GM21515 (cell line): ENCODE measurements at regions not wholly inside any gene's neighbourhood (a gene's known extent, or its start where the extent isn't known, plus 50 kb on each side); places are given as distances from the start of the nearest gene placed in this dataset.
A peak's percentile ranks its signal among the peaks of the same experiment; 100 is the strongest.
"Not testable (repeated sequence)": the region's sequence is repeated elsewhere in the genome, so short reads cannot be mapped to it uniquely, and the experiment has no call there.

Experiments
- ATAC-seq: cut with Tn5 transposase; IDR thresholded peaks from one replicate; pipeline ENCODE4 v1.9.1; 2021; ENCODE audit not compliant: unreplicated experiment

GRCh38 chr6:150456466-150456865 lies 87.7 kb downstream of the IYD start:
- no peak for ATAC-seq

GRCh38 chr6:150456902-150457643 lies 88.3 kb downstream of the IYD start:
- no peak for ATAC-seq

GRCh38 chr6:150458579-150458978 lies 89.8 kb downstream of the IYD start:
- no peak for ATAC-seq

DNA sequence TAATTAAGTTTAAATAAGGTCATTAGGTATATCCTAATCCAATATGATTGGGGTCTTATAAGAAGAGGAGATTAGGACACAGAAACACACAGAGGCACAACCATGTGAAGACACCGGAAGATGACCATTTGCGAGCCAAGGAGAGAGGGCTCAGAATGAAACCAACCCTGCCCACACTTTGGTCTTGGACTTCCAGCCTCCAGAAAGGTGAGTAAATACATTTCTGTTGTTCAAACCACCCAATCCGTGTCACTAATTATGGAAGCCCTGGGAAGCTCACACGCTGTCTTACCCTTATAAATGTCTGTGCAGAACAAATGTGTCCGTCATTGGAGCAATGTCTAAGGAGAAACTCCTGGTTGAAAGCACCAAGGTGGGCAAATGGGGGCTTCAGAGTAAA lies 95.0 kb downstream of the IYD start:
- ATAC-seq = no peak

DNA sequence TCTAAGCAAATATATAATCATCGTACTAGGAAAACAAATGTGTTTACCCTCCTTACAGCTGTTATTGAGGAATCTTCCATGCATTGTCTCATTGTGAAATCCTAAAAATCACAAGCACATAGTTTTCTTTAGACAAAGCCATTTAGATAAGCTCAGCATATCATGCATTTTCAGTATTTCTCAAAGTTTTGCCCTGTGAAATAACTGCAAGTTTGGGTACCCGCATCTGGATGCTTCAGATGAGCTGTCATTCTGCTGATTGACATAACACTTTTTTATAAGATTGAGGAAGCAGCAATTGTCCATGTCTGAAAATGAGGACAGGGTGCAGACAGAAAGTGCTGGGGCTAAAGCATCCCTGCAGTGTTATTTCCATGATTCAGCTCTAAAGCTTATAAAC lies 96.2 kb downstream of the IYD start:
- ATAC-seq = no peak

DNA sequence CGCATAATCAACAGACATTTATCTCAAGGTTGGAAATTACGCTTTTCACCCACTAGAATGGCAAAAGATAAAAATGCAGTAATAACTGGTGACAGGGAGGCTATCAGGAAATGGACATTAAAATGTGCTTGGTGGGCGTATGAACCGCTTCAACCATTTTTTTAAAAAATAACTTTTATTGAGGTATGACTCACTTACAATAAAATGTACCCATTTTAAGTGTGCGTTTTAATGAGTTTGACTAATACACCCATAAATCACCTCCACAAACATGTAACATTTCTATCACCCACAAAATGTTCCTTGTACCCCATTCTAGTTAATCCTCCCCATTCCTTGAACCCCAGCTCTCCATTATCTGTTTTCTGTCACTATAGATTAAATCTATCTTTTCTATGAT lies 96.8 kb downstream of the IYD start:
- no peak for ATAC-seq

GRCh38 chr6:150466196-150466595 lies 97.4 kb downstream of the IYD start:
- no peak for ATAC-seq

DNA sequence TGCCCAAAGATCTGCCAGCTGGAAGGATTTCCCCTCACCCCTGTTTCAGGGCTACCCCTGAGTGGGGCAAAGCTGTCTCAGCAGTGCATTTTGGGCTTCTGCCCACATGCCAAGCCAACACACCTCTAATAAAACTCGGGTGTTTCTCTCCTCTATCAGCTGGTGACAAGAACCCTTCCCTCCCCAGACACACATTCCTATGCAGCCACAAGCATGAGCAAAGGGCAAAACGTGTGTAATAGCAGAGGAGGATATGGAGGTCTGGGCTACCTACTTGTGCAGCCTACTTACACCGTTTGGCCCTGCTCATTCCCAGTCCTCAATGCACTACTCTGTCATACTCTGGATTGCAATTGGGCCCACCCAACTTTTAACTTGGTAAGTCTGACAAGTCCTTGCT lies 101.3 kb downstream of the IYD start:
- no peak for ATAC-seq

GRCh38 chr6:150470960-150471665 lies 102.3 kb downstream of the IYD start:
- no peak for ATAC-seq

DNA sequence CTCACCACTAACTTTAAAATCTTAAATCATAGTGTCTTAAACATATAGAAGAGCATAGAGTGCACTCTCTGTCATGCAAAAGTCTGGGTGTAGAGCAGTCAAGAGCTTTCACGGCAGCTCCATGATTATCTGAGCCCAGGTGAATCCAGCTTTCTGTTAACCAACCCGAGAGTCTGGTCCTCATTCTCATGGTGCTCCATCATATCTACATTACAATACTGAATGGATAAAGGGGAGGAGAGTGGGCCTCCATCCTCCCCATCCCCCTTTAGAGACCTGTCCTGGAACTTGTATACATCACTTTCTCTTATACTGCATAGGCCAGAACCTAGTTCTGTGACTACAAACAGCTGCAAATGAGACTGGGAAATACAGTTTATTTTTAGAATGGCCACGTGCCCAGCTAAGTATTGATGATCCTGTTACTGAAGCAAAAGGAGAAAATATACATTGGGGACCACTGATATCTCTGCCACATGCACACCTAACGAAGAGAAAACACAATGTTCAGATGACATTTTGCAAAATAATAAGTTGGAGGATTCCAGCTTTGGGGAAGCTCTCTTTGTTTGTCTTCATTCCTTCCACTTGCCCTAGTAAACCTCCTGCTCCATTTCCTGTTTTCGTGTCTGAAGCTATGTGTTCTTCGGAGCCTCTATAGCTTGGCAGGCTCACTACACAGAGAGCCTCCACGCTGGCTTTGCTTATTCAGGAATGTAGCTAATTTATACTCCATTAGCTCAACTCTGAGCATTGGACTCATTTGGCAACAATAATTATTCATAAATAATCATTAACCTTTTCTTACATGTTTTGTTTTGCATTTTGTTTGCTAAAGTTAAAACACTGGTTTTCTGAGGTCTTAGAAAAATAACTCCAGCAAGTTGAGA lies 110.1 kb downstream of the IYD start:
- ATAC-seq = no peak

DNA sequence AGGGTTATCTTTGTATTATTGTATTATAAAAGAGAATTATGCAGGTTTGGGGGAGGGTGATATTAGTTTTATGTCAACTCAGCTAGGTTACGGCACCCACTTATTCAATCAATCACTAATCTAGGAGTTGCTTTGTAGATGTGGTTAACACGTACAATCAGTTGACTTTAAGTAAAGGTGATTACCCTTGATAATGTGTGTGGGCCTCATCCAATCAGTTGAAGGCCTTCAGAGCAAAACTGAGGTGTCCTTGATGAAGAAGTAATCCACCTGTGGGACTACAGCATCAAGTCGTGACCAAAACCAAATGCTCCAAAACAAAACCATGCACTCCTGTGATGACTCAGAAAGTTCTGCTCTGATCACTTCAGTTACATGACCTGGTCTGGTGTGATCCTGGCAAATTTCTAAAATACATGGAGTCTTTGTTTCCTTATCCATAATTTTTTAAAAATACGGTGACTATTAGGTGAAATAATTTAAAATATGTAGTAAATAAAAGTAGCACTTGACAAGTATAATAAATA lies 114.1 kb downstream of the IYD start:
- no peak for ATAC-seq

- no peak for ATAC-seq
Measured at GRCh38 chr6:150485161-150485958, 114.3 kb upstream of the PLEKHG1 start.

DNA sequence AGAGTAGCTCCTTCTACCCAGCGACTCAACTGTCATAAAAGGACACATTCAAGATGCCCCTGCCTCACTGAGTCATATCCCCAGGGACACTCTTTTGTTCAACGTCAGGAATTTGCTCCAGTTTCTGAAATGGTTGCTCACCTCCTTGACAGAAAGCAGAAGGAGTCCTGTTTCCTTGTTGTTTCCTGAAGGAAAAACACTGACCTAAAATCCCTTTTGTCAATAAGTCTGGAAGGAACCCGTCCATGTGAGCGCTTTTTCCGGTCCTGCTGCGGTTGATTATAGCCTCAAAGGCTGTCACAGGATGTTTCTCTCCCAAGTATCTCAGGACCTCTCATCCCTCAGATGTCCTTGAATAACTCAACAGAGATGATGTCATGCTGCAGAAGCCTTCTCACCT lies 113.6 kb upstream of the PLEKHG1 start:
- ATAC-seq = no peak

DNA sequence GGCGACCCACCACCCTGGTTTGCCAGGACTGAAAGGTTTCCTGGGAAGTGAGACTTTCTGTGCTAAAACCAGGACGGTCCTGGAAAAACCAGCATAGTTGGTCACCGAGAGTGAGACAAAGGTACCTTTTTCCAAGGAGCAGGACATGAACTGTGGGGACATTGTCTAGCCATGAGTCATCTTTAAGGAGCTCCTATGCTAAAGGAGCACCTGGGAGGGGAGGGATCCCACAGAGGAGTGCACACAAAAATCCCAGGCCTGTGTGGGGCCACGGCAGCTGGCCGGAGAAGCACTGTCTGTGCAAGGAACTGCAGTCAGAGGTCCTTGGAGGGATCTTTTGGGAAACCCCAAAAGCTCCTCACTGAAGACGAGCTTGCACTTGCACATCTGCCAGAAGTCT lies 109.1 kb upstream of the PLEKHG1 start:
- no peak for ATAC-seq

DNA sequence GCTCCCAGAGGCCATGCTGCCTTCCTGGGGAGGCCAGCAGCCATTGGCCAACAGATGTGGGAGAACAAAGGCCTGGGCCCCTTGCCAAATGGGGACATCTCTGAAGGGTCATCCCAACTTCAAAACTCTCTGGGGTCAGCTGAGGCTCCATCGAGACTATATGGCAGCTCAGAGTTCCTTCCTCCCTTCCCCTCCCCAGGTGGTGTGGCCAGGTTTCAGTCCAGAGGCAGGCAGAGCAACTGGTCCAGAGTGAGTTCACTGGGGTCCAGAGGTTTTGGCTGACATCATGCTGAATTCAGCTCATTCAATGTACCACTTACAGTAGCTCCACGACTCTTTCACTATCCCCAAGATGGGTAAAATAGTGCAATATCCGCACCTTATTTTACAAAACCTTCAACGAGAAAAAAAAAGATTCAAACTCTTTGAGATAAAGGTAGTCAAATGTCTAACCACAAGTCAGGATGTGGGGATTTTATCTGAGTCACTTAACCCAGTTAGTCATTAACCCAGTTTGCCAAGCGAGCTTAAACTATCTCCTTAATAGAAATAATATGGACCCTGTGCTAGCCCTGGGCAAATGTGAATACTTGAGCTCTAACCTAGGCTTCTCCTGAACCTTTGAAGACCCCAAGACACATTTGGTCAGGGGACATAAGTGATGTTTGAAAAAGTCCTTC lies 108.4 kb upstream of the PLEKHG1 start:
- ATAC-seq = peak; percentile 89

DNA sequence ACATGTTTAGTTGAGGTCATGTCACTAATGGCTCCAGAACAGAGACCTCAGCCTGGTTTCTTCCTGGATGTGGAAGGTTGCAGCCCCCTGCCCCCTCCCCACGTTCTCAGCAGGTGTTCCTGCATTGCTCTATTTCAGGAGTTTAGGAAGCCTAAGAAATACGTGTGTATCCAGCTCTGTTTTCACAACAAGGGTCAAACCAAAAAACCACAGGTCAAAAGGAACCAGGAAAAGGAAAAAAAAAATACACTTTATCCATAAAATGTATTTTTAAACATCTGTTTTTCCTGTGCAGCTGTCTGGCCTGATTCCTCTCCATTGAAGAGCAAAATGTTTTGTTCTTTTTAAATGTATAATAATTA lies 107.9 kb upstream of the PLEKHG1 start:
- ATAC-seq = peak; percentile 26

- no peak for ATAC-seq
Measured at GRCh38 chr6:150492507-150492906, 107.2 kb upstream of the PLEKHG1 start.

- no peak for ATAC-seq
Measured at GRCh38 chr6:150492941-150493340, 106.7 kb upstream of the PLEKHG1 start.

DNA sequence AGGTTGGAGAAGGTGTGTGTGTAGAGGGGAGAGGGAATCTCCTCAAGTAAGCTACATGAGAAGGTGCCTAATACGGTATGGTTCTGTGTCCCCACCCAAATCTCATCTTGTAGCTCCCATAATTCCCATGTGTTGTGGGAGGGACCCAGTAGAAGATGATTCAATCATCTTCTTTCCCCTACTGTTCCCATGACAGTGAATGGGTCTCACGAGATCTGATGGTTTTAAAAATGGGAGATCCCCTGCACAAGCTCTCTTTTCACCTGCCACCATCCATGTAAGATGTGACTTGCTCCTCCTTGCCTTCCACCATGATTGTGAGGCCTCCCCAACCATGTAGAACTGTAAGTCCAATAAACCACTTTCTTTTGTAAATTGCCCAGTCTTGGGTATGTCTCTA lies 106.1 kb upstream of the PLEKHG1 start:
- not testable (repeated sequence) for ATAC-seq

DNA sequence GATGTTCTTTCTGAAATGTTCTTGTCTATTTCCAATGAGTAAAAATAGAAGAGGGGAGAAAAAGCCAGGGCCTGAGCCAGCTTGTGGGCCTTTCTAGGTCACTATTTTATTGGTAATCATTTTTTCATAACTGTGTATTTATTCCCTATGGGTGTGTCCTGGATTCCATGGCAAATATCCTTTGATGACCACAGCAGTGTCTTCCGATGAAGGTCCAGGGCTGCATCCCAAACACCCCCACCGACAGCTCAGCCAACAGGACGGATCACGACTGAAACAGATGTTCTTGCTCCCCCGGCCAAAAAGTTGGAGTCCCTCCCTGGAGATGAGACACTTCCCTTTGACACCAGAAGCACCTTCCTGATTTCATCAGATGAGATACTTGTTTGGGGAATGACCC lies 105.4 kb upstream of the PLEKHG1 start:
- no peak for ATAC-seq
